Common myeloid progenitor, CD34-positive (primary cell): ENCODE measurements at regions not wholly inside any gene's neighbourhood (a gene's known extent, or its start where the extent isn't known, plus 50 kb on each side); places are given as distances from the start of the nearest gene placed in this dataset.
"Not testable (repeated sequence)": the region's sequence is repeated elsewhere in the genome, so short reads cannot be mapped to it uniquely, and the experiment has no call there.

Experiments
- CTCF ChIA-PET: fragments of 350-600 bp; sonication (Branson Sonifier 250); formaldehyde crosslinking; loops from one replicate; lab custom pipeline; 2021; ENCODE audit warnings: antibody characterized with exemption; lab: Charles Lee
- POLR2A ChIA-PET: fragments of 350-600 bp; sonication (Branson Sonifier 250); formaldehyde crosslinking; loops from one replicate; lab custom pipeline; 2021; ENCODE audit warnings: antibody characterized with exemption; lab: Charles Lee
- DNase-seq, 3 donors: peaks; one replicate each; pipeline versions ENCODE4 v3.0.0 to v3.0.0-alpha.2; 2013
- H3K27ac ChIP-seq, 2 experiments: 1 replicate in 1 of 2; 2 replicates in 1 of 2; pipeline ENCODE4 v1.7.0; 2013; ENCODE audit warnings: inconsistent platforms in 2 of 2, low read length in 2 of 2, mild to moderate bottlenecking in 2 of 2, low read depth in 1 of 2, moderate library complexity in 1 of 2; ENCODE audit not compliant: severe bottlenecking in 2 of 2, insufficient read depth in 1 of 2, poor library complexity in 1 of 2
- H3K27me3 ChIP-seq, 5 experiments: replicated peaks in 2 of 5; 1 replicate in 3 of 5; 2 replicates in 2 of 5; pipeline versions ENCODE4 v1.6.1 to v1.7.0; 2013; ENCODE audit warnings: low read length in 4 of 5, mild to moderate bottlenecking in 2 of 5, moderate library complexity in 2 of 5, inconsistent platforms in 1 of 5; ENCODE audit not compliant: insufficient read depth in 5 of 5, control insufficient read depth in 4 of 5
- H3K36me3 ChIP-seq, 4 experiments: 1 replicate in 2 of 4; 2 replicates in 2 of 4; pipeline versions ENCODE4 v1.6.1 to v1.7.0; 2013; ENCODE audit warnings: low read length in 3 of 4, control low read depth in 1 of 4, mild to moderate bottlenecking in 1 of 4; ENCODE audit not compliant: control insufficient read depth in 4 of 4, insufficient read depth in 4 of 4
- H3K4me1 ChIP-seq, 4 experiments: 1 replicate in 3 of 4; 2 replicates in 1 of 4; pipeline versions ENCODE4 v1.6.1 to v1.7.1; 2013; ENCODE audit warnings: low read length in 3 of 4, mild to moderate bottlenecking in 3 of 4, control low read depth in 1 of 4, inconsistent platforms in 1 of 4, moderate library complexity in 1 of 4; ENCODE audit not compliant: control insufficient read depth in 4 of 4, insufficient read depth in 4 of 4; ENCODE audit errors: control extremely low read depth in 1 of 4
- H3K4me3 ChIP-seq, 7 experiments: 1 replicate in 4 of 7; 2 replicates in 3 of 7; pipeline versions ENCODE4 v1.5.1 to v1.7.0; 2013; ENCODE audit warnings: mild to moderate bottlenecking in 7 of 7, low read length in 6 of 7, moderate library complexity in 6 of 7, inconsistent platforms in 2 of 7, low read depth in 2 of 7, control low read depth in 1 of 7; ENCODE audit not compliant: insufficient read depth in 4 of 7, control insufficient read depth in 1 of 7; ENCODE audit errors: extremely low read depth in 1 of 7
- H3K9me3 ChIP-seq, 5 experiments: 1 replicate in 4 of 5; 2 replicates in 1 of 5; pipeline versions ENCODE4 v1.6.1 to v1.7.1; 2013; ENCODE audit warnings: low read length in 4 of 5, mild to moderate bottlenecking in 2 of 5, inconsistent platforms in 1 of 5, low read depth in 1 of 5, moderate library complexity in 1 of 5; ENCODE audit not compliant: control insufficient read depth in 4 of 5, insufficient read depth in 2 of 5; ENCODE audit errors: control extremely low read depth in 1 of 5
- WGBS: methylation state at CpG from one replicate; pipeline ENCODE4 v1.1.5; 2013; ENCODE audit not compliant: insufficient coverage; 5-methylcytosine and 5-hydroxymethylcytosine counted together

DNA sequence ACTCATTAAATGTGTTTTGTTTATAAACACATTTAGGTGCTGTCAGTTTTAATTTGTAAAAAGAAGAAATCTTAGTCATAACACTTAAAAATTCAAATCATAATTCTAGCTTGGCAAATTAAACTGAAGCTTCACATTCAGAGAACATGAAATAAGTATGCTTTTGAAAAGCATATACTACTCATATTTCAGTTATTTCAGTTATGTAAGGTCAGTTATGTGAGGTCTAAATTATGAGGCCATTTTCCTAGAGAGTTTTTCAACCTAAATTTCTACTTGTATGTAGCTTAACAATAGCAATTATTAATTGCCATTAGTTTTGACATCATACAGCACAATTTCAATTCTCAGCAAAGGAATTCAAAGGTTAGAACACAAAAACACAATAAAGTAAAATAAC lies 465.0 kb downstream of the PLOD2 start:
- H3K36me3 ChIP-seq, result no peaks in the 10 kb centered on the region
- ChIA-PET CTCF (no interaction called here), POLR2A (no interaction called here)
- DNase-seq, result no peak
- H3K9me3 ChIP-seq, result no peaks in the 10 kb centered on the region
- no peaks in the 10 kb centered on the region for H3K27me3 ChIP-seq
- no peak overlapping the region for H3K27ac ChIP-seq
- no peak overlapping the region for H3K4me3 ChIP-seq
- peaks cover 0 to 2% (median 0%) of the 10 kb centered on the region in 4 experiments for H3K4me1 ChIP-seq

DNA sequence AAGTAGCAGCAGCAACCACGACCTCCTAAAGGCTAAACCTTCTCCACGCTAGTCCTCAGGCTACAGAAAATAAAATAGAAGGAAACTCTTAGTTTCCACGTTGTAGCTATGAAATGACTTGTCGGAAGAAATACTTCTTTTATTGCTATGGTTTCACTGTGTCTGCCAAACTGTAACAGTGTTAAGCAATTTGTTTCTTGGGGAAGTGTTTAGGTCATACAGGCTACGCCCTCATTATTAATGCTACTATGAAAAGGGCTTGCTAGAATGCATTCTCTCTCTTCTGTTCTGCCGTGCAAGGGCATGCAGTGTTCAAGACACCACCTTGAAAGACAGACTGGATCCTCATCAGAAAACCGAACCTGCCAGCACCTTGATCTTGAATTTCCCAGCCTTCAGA lies 462.7 kb downstream of the PLOD2 start:
- DNase-seq, result no peak
- Histone ChIP-seq H3K27ac (no peak overlapping the region), H3K36me3 (no peaks in the 10 kb centered on the region), H3K27me3 (no peaks in the 10 kb centered on the region), H3K9me3 (no peaks in the 10 kb centered on the region), H3K4me1 (no peaks in the 10 kb centered on the region), H3K4me3 (no peak overlapping the region)
- WGBS, result 85% methylated on average over 7 of the region's 7 CpGs
- POLR2A ChIA-PET, result no interaction called here
- CTCF ChIA-PET, result no interaction called here

DNA sequence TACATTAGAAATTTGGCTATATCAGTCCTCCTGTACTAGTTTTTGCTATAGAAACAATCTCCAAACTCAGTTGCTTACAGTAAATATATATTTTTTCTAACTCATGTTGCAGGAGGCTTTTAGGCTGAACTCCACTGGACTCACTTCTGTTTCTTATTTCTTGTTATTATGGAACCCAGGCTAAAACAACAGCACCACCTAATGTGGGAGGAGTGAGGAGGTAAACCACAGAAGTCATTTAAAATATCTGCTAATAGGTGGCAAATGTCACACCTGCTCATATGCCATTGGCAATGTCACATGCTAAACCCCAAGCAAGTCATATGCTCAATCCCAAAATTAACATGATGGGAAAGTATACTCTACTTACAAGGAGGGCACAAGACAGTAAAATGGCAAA lies 462.2 kb downstream of the PLOD2 start:
- no peak overlapping the region for H3K27ac ChIP-seq
- H3K36me3 ChIP-seq, result no peaks in the 10 kb centered on the region
- H3K9me3 ChIP-seq, result no peaks in the 10 kb centered on the region
- H3K27me3 ChIP-seq, result no peaks in the 10 kb centered on the region
- H3K4me1 ChIP-seq, result no peaks in the 10 kb centered on the region
- DNase-seq, result no peak
- no peak overlapping the region for H3K4me3 ChIP-seq
- ChIA-PET POLR2A (no interaction called here), CTCF (no interaction called here)

DNA sequence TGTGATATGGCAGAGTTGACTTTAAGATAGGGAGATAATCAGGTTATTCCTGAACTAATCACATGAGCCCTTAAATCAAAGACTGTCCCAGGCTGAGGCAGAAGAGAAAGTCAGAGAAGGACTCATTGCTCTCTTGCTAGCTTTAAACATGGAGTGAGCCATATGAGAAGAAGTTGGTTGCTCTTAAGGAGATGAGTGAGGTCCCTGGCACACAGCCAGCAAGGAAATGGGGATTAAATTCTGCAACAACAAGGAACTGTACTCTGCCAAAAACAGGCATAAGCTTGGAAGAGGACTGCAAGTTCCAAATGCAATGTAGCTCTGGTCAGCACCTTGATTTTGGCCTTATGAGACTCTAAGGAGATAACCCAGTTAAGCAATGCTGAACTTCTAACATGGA lies 457.0 kb downstream of the PLOD2 start:
- Histone ChIP-seq H3K4me3 (no peak overlapping the region), H3K27me3 (no peaks in the 10 kb centered on the region), H3K27ac (no peak overlapping the region), H3K9me3 (no peaks in the 10 kb centered on the region), H3K4me1 (no peaks in the 10 kb centered on the region), H3K36me3 (no peaks in the 10 kb centered on the region)
- peak in 1 of 3 donors; percentile 8 for DNase-seq
- POLR2A ChIA-PET, result no interaction called here
- CTCF ChIA-PET, result no interaction called here

DNA sequence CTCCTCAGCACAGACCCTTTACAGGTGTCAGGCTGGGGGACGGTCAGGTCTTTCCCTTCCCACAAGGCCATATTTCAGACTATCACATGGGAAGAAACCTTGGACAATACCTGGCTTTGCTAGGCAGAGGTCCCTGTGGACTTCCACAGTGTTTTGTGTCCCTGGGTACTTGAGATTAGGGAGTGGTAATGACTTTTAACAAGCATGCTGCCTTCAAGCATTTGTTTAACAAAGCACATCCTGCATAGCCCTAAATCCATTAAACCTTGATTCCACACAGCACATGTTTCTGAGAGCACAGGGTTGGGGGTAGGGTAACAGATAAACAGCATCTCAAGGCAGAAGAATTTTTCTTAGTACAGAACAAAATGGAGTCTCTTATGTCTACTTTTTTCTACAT lies 451.2 kb downstream of the PLOD2 start:
- CTCF ChIA-PET, H3K4me1 ChIP-seq, H3K4me3 ChIP-seq, H3K9me3 ChIP-seq, H3K36me3 ChIP-seq, DNase-seq, H3K27me3 ChIP-seq, H3K27ac ChIP-seq, POLR2A ChIA-PET: not testable (repeated sequence)
- WGBS, result no CpG with 5 or more reads among the region's 1 CpG

DNA sequence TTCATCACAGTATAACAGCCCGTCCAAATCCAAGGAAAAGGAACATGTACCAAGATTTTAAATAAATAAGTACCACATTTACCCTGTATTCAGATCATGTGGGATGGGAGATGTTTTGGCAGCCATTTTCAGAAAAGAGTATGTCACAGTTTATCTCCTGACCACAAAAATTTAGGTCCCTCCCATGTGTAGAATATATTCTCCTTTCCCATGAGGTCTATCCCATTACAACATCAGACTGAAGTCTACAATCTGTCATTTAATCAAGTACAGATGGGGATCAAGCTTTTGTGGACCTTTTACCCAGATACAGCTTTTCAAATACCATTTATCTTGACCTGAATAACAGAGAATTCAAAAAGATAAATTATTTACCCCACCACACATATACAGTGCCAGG lies 444.5 kb downstream of the PLOD2 start:
- Histone ChIP-seq H3K9me3 (no peaks in the 10 kb centered on the region), H3K27ac (no peak overlapping the region), H3K4me1 (no peaks in the 10 kb centered on the region), H3K4me3 (no peak overlapping the region), H3K27me3 (no peaks in the 10 kb centered on the region), H3K36me3 (no peaks in the 10 kb centered on the region)
- no CpG with 5 or more reads among the region's 1 CpG for WGBS
- POLR2A ChIA-PET, result no interaction called here
- no peak for DNase-seq
- CTCF ChIA-PET, result interaction anchor here (0.6 kb wide), 1 partner anchor 9 kb away, joined by 3 read pairs; no protein-coding TSS in a partner anchor

DNA sequence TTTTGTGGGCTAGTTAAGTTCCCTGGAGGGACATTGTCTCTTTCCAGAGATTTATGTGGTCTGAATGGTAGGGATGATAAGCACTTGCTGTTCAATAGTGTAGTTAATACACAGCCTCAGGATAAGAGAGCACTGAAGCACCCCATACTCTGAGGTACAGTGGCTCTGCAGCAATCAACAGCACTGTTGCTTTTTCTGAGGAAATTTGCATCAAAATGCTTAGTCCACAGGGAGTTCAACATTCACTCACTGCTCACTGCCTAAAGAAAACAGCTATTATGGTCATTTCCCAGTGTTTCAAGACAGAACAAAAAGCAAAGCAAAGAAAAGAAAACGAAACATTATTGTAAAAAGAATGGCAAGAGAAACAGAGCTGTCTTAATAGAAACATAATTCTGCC lies 441.9 kb downstream of the PLOD2 start:
- Histone ChIP-seq H3K27ac (no peak overlapping the region), H3K36me3 (no peaks in the 10 kb centered on the region), H3K4me3 (no peak overlapping the region), H3K4me1 (no peaks in the 10 kb centered on the region), H3K9me3 (no peaks in the 10 kb centered on the region), H3K27me3 (no peaks in the 10 kb centered on the region)
- ChIA-PET POLR2A (no interaction called here), CTCF (no interaction called here)
- WGBS, result no CpG with 5 or more reads among the region's 1 CpG
- DNase-seq, result no peak
